Testis (tissue), 2 donors: ENCODE measurements at regions not wholly inside any gene's neighbourhood (a gene's known extent, or its start where the extent isn't known, plus 50 kb on each side); places are given as distances from the start of the nearest gene placed in this dataset.

Experiments
- CTCF ChIP-seq, 3 experiments: fragments of 450-650 bp in 2 of 3; fragments of 200-600 bp in 1 of 3; sonication (generic) in 1 of 3; IDR thresholded peaks; one replicate each; pipeline ENCODE4 v1.5.1; 2016 to 2019; ENCODE audit warnings: antibody characterized with exemption in 3 of 3, mild to moderate bottlenecking in 2 of 3, moderate library complexity in 1 of 3
- POLR2A ChIP-seq: fragments of 450-650 bp; IDR thresholded peaks from one replicate; pipeline ENCODE4 v1.6.1; 2017; ENCODE audit warnings: antibody characterized with exemption, mild to moderate bottlenecking, moderate library complexity

- TF ChIP-seq CTCF (IDR thresholded peaks at IDR 0.05), result no peak
- TF ChIP-seq POLR2A, result no peak
These were observed 105.7 kb upstream of the PLXNA4 start for GRCh38 chr7:132681951-132682350.
